ENCODE measurements at regions not wholly inside any gene's neighbourhood (a gene's known extent, or its start where the extent isn't known, plus 50 kb on each side); places are given as distances from the start of the nearest gene placed in this dataset.
"Not testable (repeated sequence)": the region's sequence is repeated elsewhere in the genome, so short reads cannot be mapped to it uniquely, and the experiment has no call there.

DNA sequence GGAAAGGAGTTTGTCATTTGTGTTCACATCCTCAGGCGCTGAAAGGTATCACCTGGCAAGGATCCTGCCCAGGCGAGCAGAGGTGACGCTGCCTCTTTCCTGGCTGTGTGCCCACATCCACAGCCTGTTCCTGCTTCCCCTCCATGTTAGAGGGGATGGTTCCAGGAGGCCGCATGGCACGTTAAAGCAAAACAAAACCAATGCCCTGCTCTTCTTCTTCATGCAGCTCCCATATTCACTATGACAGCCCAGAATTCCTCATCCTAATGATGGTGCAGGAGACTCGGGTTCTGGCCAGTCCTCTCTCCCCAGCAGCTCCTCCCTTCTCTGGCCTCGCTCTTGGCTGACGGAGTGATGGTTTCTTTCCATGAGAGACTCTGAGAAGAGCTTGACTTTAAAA is 678.5 kb upstream of the ANKRD30A start:
- intact Hi-C loops (cut with DNase I) = no loop called here
- DNase-seq (ENCODE audit: low spot score) (no peak), ATAC-seq (peak; percentile 53)

DNA sequence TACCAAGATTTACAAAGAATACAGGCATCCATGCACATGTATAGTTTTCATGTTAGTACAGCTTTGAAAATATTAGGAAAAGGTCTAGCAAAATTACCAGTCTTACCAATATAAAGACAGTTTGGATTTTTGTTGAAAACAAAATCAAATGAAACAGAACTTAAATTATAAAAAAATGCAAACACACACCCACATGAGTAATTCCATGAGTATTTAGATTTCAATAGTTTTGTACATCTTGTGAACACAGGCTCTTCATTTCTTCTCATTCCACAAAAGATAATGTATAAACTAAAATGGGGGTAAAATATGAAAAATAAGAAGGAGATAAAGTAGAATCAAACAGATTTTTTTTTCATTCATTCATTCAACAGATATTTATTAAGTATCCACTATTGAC is 682.2 kb upstream of the ANKRD30A start:
- ATAC-seq = no peak
- intact Hi-C loops (cut with DNase I) = no loop called here
- no peak for DNase-seq (ENCODE audit: low spot score)

DNA sequence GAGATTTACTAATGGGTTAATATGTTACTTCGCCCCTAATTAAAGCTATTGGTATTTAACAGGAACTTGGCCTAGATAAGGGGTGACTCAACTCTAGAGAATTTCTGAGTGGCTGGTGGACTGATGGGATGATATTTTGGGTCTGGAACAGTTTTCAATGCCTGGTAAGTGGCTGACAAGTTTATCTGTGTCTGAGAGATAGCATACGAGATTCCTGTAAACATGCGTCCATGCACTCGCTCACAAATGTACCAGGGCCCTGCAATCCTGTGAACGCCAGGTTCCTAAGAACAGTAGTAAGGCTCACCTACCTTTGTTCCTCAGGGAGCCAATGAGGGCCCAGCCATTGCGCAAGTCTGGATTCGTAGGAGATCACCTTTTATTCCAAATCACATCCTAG is 683.8 kb upstream of the ANKRD30A start:
- ATAC-seq (no peak), DNase-seq (ENCODE audit: low spot score) (no peak)
- intact Hi-C loops (cut with DNase I) = no loop called here

DNA sequence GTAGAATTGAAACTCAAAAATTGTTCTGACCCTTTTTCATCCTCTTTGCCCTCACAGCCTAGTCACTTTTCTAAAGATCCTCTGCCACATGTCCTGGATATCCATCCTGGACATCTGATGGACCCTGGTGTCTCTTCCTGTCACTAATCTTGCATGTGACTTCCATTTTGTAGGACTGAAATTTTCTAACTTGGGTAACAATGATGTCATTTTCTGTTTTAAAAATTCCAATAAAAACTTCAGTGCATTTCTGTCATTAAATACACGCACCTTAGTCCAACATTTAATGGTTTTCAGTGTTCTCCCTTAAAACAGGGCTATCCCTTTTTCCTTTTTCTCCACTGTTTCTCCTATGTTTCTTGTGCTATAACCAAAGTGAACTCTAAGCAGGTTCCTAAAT is 684.9 kb upstream of the ANKRD30A start:
- DNase-seq (ENCODE audit: low spot score) (no peak), ATAC-seq (no peak)
- intact Hi-C loops (cut with DNase I) = no loop called here

DNA sequence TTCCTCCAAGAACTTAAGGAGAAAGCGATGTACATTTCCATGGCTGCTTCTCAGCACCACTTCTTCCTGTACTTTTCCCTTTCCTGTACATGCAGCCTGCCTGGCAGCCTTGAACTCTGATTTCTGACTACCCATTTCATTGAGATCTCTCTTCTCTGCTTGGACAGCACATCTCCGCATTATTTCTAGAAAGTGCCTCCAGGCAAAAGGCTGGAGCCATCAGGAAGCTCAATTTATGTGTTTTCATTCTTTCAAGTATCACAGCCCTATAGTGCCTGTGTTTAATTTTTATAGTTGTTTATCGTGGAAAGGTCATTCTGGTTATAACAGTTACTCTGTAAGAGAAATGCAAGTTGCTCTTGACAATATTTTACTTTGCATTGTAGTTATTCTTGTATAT is 688.0 kb upstream of the ANKRD30A start:
- DNase-seq (ENCODE audit: low spot score) = no peak
- no peak for ATAC-seq
- intact Hi-C loops (cut with DNase I) = no loop called here

DNA sequence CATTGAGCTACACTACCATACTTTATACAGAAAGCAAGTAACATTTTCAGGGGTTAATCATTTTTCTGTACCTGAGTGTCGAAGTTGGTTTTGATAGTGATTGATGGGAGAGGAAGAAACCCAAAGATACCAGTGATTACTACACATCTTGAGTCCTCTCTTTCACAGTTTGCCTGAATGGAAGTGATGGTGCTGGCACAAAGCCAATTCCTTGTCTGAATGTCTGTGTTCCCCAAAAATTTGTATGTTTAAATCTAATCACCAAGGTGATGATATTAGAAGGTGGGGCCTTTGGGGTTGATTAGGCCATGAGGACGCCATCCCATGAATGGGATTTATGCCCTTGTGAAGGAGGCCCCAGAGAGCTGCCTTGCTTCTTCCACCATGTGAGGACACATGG is 696.9 kb upstream of the ANKRD30A start:
- intact Hi-C loops (cut with DNase I) = no loop called here
- ATAC-seq = no peak
- DNase-seq (ENCODE audit: low spot score) = no peak

DNA sequence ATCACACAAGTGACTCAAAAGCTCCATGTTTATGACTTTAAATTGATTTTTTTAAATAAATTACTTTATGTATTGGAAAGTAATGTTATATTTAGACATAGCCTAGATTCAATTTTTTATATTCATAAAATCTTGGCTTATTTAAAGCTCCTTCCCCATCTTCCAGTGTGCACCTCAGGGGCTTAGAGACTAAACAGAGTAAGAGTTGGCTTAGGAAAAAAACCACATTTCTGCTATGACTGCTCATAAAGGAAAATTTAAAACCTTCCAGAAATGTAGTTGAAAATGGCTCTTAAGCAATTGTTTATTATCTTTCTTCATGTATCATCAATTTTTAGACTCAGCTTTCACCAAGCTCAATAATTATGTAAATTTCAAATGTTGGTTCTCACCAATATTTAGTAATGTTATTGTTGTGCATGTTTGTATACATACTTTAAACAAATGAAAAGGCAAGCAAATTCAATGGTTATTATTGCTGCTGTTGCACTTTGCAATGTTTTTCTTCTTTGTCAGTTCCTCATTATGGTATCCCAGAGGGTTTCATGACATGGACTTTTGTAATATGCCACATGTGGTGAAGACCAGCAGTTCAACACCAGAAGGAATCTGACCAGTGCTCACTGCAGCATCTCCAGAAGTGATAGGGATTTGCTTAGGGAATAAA is 700.1 kb upstream of the ANKRD30A start:
- intact Hi-C loops (cut with DNase I) = no loop called here
- DNase-seq (ENCODE audit: low spot score) (no peak), ATAC-seq (peak; percentile 65)

DNA sequence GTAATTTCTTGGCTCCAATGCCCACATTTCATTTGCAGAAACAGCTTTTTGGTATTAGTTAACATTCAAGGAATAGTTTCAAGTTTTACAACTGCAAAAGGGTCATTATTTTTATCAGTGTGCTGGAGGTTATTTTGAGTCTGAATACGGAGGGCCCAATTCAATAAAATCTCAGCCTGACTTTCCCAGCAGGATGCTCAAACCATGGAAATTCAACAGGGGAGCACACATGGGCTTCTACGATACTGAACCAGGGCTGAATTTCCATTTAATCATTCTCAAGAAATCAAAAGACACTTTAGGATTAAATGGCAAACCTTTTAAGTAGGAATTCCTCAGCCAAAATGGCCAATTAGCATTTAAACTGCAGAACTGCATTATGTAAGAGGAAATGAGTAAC is 700.9 kb upstream of the ANKRD30A start:
- no peak for DNase-seq (ENCODE audit: low spot score)
- no peak for ATAC-seq
- intact Hi-C loops (cut with DNase I) = no loop called here

DNA sequence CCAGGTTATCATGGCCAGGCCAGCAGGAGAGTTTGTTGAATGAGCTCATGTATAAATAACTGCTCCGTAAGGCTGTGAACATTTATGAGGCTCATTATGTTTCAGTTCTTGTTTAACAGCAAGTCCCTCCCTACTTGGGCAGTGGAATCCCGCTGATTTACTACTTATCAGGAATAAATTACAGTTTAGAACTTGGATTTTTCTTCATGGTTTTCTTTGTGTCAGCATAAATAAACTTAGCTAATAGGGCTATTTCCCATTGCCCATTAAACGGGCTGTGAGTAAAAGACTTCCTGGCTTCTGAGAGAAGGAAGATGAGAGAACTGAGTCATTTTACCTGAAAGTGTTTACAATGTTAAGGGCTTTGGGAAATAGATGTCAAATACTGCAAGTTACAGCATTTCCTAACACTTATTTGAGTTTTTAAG is 701.6 kb upstream of the ANKRD30A start:
- DNase-seq (ENCODE audit: low spot score) = no peak
- intact Hi-C loops (cut with DNase I) = no loop called here
- ATAC-seq = no peak

DNA sequence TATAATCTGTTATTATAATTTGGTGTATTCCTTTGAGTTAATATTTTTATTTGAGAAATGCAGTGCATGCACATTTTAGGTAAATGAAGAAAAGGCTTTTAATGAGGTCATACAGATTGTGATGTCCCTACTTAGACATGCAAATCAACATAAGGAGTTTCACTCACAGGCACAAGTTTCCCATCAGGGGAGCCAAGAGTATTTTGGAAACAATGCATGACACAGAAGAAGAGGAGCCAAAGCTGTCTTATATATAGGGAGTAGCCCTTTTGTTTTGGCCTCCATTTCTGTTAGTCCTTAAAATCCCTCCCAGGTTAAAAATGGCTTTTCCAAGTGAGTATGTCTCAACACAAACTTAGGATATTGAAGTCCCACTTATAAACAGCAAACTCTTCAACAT is 703.4 kb upstream of the ANKRD30A start:
- ATAC-seq (no peak), DNase-seq (ENCODE audit: low spot score) (no peak)
- intact Hi-C loops (cut with DNase I) = no loop called here

DNA sequence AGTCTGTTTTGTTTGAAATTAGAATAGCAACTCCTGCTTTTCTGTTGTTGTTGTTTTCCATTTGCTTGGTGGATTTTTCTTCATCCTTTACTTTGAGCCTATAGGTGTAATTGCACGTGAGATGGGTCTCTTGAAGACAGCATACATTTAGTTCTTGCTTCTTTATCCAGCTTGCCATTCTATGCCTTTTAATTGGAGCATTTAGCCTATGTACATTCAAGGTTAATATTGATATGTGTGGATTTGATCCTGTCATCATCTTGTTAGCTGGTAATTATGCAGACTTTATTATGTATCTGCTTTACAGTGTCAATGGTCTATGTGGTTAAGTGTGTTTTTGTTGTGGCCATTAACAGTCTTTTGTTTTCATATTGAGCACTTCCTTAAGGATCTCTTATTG is 708.9 kb upstream of the ANKRD30A start:
- ATAC-seq (no peak), DNase-seq (ENCODE audit: low spot score) (no peak)
- intact Hi-C loops (cut with DNase I) = no loop called here

DNA sequence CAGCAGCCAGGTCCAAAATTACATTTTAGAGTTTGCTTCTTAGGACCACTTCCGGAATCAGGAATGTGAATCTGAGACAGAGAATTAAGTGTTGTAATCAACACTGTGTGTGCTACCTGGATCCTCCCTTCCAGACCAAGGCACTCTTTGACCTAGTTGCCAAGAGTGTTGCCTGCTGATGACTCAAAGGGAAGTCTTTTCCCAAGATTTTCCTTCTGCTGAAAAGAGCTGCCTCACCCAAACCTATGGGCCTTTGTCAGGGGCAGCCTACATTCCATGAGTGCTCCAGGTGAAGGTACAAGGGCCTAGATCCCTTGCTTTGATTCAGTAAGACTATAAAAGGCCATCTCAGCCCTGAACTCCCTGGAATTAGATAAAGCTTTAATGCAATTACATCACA is 712.5 kb upstream of the ANKRD30A start:
- DNase-seq (ENCODE audit: low spot score) (no peak), ATAC-seq (no peak)
- intact Hi-C loops (cut with DNase I) = no loop called here

DNA sequence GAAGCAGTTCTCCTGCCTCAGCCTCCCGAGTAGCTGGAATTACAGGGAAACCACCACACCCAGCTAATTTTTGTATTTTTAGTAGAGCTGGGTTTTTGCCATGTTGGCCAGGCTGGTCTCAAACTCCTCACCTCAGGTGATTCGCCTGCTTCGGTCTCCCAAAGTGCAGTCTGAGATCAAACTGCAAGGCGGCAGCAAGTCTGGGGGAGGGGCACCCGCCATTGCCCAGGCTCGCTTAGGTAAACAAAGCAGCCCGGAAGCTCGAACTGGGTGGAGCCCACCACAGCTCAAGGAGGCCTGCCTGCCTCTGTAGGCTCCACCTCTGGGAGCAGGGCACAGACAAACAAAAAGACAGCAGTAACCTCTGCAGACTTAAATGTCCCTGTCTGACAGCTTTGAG is 725.2 kb upstream of the ANKRD30A start:
- ATAC-seq; DNase-seq (ENCODE audit: low spot score); intact Hi-C loops (cut with DNase I): not testable (repeated sequence)

DNA sequence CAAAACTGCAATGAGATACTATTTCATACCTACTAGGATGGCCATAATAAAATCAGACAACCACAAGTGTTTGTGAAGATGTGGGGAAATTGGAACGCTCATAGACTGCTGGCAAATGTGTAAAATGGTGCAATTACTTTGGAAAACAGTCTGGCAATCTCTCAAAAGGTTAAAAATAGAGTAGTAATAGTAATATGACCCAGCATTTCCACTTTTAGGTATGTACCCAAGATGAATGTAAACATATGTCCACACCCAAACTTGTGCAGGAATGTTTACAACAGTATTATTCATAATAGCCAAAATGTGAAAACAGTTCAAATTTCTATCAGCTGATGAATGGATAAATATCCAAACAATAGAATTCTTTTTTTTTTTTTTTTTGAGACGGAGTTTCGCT is 731.6 kb upstream of the ANKRD30A start:
- intact Hi-C loops (cut with DNase I) = no loop called here
- DNase-seq (ENCODE audit: low spot score) (no peak), ATAC-seq (no peak)

DNA sequence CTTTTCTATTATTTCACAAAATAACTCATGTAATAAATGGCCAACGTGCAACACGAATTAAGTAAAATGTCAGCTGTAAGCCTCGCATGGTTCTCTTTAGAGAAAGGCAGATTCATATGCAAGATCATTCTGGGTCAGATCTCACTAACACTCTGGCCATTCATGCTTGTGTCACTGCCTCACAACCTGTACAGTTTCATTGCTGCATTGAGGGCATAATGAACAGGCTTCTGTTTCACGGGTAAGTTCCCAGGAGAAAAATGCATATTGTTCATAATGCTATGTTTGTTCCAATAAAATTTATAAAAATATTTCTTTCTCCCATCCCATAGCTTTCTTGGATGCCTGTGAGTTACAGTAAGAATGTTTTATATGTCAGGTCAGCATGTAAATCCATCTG is 734.0 kb upstream of the ANKRD30A start:
- DNase-seq (ENCODE audit: low spot score) = no peak
- intact Hi-C loops (cut with DNase I) = no loop called here
- ATAC-seq = no peak

DNA sequence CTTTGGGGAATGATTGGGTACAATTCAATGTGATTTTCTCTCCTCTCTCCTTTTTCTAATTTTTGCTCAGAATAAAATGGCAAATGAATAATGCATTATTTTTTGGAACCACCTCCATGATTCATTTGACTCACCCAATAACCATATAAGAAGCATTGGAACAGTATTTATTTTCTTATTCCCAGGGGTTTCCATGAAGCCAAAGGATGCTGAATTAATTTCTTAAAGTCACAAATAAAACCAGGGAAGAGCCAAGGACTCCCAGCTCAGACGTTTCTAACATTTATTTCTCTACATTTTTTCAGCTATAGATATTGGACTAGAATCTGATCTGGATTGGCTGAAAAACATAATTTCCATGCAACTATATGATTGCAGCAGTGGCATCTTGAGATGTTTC is 735.2 kb upstream of the ANKRD30A start:
- ATAC-seq (no peak), DNase-seq (ENCODE audit: low spot score) (no peak)
- intact Hi-C loops (cut with DNase I) = no loop called here

DNA sequence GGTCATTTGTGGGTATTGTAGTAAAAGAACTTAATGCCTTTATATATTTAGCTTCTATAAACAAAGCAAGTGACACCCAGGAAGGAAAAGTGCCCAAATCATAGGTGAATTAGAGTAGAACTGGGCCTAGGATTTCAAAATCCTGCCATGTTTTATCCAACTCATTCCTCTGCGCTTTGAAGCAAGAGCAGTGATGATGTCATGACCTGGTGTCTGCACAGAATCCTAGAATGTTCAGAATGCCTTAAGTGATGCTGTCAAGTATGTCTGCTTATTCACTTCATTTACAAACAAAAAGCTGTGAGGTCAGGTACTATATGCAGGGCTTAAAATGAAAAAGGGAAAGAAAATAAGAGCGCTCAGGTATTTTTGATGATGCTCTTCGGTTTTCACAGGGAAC is 737.2 kb upstream of the ANKRD30A start:
- ATAC-seq (no peak), DNase-seq (ENCODE audit: low spot score) (no peak)
- intact Hi-C loops (cut with DNase I) = no loop called here

DNA sequence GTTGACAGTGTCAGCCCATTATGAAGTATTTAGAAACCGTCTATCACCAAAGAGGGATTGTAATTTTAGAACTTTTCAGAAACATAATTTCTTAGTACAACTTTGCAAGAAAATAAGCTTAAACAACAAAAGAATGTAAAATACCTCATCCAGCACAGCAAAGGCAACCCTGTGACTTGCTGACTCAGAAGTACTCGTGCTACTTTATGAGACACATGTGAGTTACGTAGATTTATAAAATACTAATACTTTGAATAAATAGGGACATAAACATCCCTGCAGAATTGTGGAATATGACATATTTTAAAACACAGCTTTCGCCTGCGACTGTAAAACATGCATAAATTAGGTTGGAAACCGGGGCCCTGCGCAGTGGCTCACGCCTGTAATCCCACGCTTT is 739.7 kb upstream of the ANKRD30A start:
- intact Hi-C loops (cut with DNase I) = no loop called here
- no peak for ATAC-seq
- DNase-seq (ENCODE audit: low spot score) = no peak

DNA sequence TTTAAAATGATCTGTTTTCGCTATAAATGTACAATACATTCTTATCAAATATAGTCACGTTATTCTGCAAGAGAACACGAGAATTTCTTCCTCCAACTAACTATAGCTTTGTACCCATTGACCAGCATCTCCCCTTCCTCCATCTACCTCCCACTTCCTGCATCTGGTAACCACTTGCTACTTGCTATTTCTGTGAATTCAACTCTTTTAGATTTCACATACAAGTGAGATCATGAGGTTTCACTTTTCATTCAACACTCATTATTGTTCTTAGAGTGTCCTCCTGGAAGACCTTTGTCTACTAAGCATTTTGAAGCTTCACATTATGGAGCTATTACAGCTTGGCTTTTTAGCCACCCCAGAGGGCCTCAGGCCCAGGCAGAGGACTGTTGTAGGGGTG is 741.3 kb upstream of the FZD8 start:
- intact Hi-C loops (cut with DNase I) = no loop called here
- ATAC-seq (no peak), DNase-seq (ENCODE audit: low spot score) (no peak)

DNA sequence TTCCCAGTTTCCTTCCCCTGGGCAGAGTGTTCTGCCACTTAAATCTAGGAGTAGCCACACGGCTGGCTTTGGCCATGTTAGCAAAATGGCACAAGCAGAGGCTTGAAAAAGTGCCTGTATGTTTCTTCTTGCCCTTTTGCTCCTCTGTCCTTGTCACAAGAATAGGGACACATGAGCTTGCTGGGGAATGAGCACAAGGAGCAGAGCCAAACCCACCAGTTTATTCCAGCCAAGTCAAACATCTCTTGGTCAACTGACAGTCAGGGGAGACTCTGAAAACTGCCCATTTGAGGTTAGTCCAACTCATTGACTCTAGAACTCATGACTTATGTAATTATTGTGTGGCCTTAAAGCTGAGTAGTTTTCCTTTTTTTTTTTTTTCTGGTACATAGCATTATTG is 739.7 kb upstream of the FZD8 start:
- no peak for DNase-seq (ENCODE audit: low spot score)
- intact Hi-C loops (cut with DNase I) = no loop called here
- ATAC-seq = peak; percentile 89

DNA sequence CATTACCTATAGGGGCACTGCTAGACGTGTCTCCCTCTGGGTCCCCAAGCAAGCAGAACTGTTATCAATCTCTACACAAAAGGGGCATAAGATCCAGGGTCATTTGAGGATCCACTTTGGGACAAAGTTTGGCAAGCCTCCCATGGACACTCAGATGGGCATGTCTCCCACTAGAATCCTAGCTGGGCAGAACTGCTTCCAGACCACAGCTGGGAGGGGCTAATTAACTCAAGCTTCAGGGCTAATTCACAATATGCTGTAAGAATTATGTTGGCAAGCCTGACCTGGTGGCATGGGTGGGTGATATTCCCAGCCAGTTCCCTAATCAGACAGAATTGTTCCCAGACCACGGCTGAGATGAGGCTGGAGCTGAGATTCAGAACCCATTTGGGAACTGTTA is 738.4 kb upstream of the FZD8 start:
- DNase-seq (ENCODE audit: low spot score) (no peak), ATAC-seq (no peak)
- intact Hi-C loops (cut with DNase I) = no loop called here

DNA sequence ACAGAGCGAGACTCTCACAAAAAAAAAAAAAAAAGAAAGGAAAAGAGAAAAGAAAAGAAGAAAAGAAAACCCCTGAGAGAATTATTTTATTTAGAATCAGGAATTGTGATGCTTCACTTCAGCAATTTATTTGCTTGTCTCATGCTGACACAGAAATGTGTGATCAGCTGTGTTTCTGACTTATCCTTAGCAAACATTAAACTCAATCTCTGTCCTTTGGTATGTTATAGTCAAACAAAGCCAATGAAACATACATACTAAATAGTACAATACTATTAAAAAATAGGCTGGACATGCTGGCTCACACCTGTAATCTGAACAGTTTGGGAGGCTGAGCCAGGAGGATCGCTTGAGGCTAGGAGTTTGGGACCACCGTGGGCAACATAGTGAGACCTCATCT is 733.0 kb upstream of the FZD8 start:
- ATAC-seq (no peak), DNase-seq (ENCODE audit: low spot score) (no peak)
- intact Hi-C loops (cut with DNase I) = no loop called here

Data from sciatic nerve (tissue), 2 donors.